ENCODE measurements at regions not wholly inside any gene's neighbourhood (a gene's known extent, or its start where the extent isn't known, plus 50 kb on each side); places are given as distances from the start of the nearest gene placed in this dataset.

GRCh38 chr5:68416714-68417113, 201.2 kb downstream of the PIK3R1 start:
- no peak overlapping the region for H3K4me3 ChIP-seq (ENCODE audit: control extremely low read depth in 1 of 5, extremely low read depth in 1 of 5, insufficient read depth in 1 of 5, low read depth in 2 of 5, low read length in 4 of 5)
- H2AFZ ChIP-seq (ENCODE audit: insufficient read depth, low read depth, low read length, poor library complexity, severe bottlenecking): no peak overlapping the region
- H3K9me3 Mint-ChIP-seq (ENCODE audit: insufficient read depth): no peaks in the 10 kb centered on the region
- TF ChIP-seq EZH2 (IDR thresholded peaks at IDR 0.05; ENCODE audit: borderline replicate concordance, insufficient read depth, low read depth, low read length, poor library complexity, severe bottlenecking) (no peak), CTCF (IDR thresholded peaks at IDR 0.05) (no peak)
- WGBS (ENCODE audit: insufficient coverage): no CpG with 5 or more reads among the region's 1 CpG
- H3K4me1 ChIP-seq (ENCODE audit: control insufficient read depth in 2 of 2, insufficient read depth in 2 of 2, low read length in 2 of 2): peaks cover 4 to 6% of the 10 kb centered on the region in 2 donors
- no peaks in the 10 kb centered on the region for H4K20me1 ChIP-seq (ENCODE audit: control insufficient read depth, insufficient read depth, low read length, poor library complexity, severe bottlenecking)
- ChIA-PET CTCF (no interaction called here), POLR2A (no interaction called here)
- intact Hi-C loops (cut with micrococcal nuclease): no loop called here
- peaks cover 8% of the 10 kb centered on the region for H3K4me1 Mint-ChIP-seq
- H3K4me3 Mint-ChIP-seq: no peak overlapping the region
- H3K27ac ChIP-seq (ENCODE audit: low read length in 2 of 2): no peak overlapping the region
- H3K27me3 ChIP-seq (replicated peaks in 1 of 4; ENCODE audit: control extremely low read depth in 1 of 4, control insufficient read depth in 3 of 4, insufficient read depth in 4 of 4, low read length in 3 of 4): peaks cover 0 to 3% (median 0%) of the 10 kb centered on the region in 4 experiments
- DNase-seq: no peak
- no peaks in the 10 kb centered on the region for H3K27me3 Mint-ChIP-seq
- no peaks in the 10 kb centered on the region for H3K9me3 ChIP-seq (ENCODE audit: control extremely low read depth in 1 of 3, control insufficient read depth in 2 of 3, insufficient read depth in 1 of 3, low read length in 2 of 3)
- H3K4me2 ChIP-seq (replicated peaks; ENCODE audit: low read depth, low read length, poor library complexity, severe bottlenecking): no peak overlapping the region
- ATAC-seq (ENCODE audit: low read depth): no peak
- no peaks in the 10 kb centered on the region for H3K36me3 ChIP-seq (replicated peaks in 1 of 2; ENCODE audit: control extremely low read depth in 1 of 2, control insufficient read depth in 1 of 2, extremely low read depth in 1 of 2, insufficient read depth in 2 of 2, low read length in 1 of 2)
- no peaks in the 10 kb centered on the region for H3K79me2 ChIP-seq (ENCODE audit: control insufficient read depth, insufficient read depth, low read length)
- no peak overlapping the region for H3K9ac ChIP-seq (ENCODE audit: low read length)
- H3K27ac Mint-ChIP-seq: no peak overlapping the region

GRCh38 chr5:68418201-68418600, 202.6 kb downstream of the PIK3R1 start:
- Histone ChIP-seq H3K27me3 (replicated peaks in 1 of 4; ENCODE audit: control extremely low read depth in 1 of 4, control insufficient read depth in 3 of 4, insufficient read depth in 4 of 4, low read length in 3 of 4) (peaks cover 0 to 3% (median 0%) of the 10 kb centered on the region in 4 experiments), H3K36me3 (replicated peaks in 1 of 2; ENCODE audit: control extremely low read depth in 1 of 2, control insufficient read depth in 1 of 2, extremely low read depth in 1 of 2, insufficient read depth in 2 of 2, low read length in 1 of 2) (no peaks in the 10 kb centered on the region), H3K9me3 (ENCODE audit: control extremely low read depth in 1 of 3, control insufficient read depth in 2 of 3, insufficient read depth in 1 of 3, low read length in 2 of 3) (no peaks in the 10 kb centered on the region), H3K4me1 (ENCODE audit: control insufficient read depth in 2 of 2, insufficient read depth in 2 of 2, low read length in 2 of 2) (peaks cover 4 to 6% of the 10 kb centered on the region in 2 donors), H3K9ac (ENCODE audit: low read length) (no peak overlapping the region), H2AFZ (ENCODE audit: insufficient read depth, low read depth, low read length, poor library complexity, severe bottlenecking) (no peak overlapping the region), H4K20me1 (ENCODE audit: control insufficient read depth, insufficient read depth, low read length, poor library complexity, severe bottlenecking) (no peaks in the 10 kb centered on the region), H3K27ac (ENCODE audit: low read length in 2 of 2) (no peak overlapping the region), H3K4me3 (ENCODE audit: control extremely low read depth in 1 of 5, extremely low read depth in 1 of 5, insufficient read depth in 1 of 5, low read depth in 2 of 5, low read length in 4 of 5) (no peak overlapping the region), H3K79me2 (ENCODE audit: control insufficient read depth, insufficient read depth, low read length) (no peaks in the 10 kb centered on the region), H3K4me2 (replicated peaks; ENCODE audit: low read depth, low read length, poor library complexity, severe bottlenecking) (no peak overlapping the region)
- intact Hi-C loops (cut with micrococcal nuclease): no loop called here
- 100% methylated on average over 3 of the region's 3 CpGs for WGBS (ENCODE audit: insufficient coverage)
- ChIA-PET CTCF (no interaction called here), POLR2A (no interaction called here)
- Mint-ChIP-seq H3K27me3 (no peaks in the 10 kb centered on the region), H3K4me3 (no peak overlapping the region), H3K27ac (no peak overlapping the region), H3K4me1 (peaks cover 8% of the 10 kb centered on the region), H3K9me3 (ENCODE audit: insufficient read depth) (no peaks in the 10 kb centered on the region)
- TF ChIP-seq EZH2 (IDR thresholded peaks at IDR 0.05; ENCODE audit: borderline replicate concordance, insufficient read depth, low read depth, low read length, poor library complexity, severe bottlenecking) (no peak), CTCF (IDR thresholded peaks at IDR 0.05) (no peak)
- DNase-seq (no peak), ATAC-seq (ENCODE audit: low read depth) (no peak)
